Epidermal melanocyte (primary cell): ENCODE measurements at regions not wholly inside any gene's neighbourhood (a gene's known extent, or its start where the extent isn't known, plus 50 kb on each side); places are given as distances from the start of the nearest gene placed in this dataset.
"Not testable (repeated sequence)": the region's sequence is repeated elsewhere in the genome, so short reads cannot be mapped to it uniquely, and the experiment has no call there.

Experiments used
- DNase-seq: peaks from one replicate; pipeline ENCODE4 v3.0.0; 2011; ENCODE audit warnings: low spot score; ENCODE audit not compliant: insufficient read length

DNA sequence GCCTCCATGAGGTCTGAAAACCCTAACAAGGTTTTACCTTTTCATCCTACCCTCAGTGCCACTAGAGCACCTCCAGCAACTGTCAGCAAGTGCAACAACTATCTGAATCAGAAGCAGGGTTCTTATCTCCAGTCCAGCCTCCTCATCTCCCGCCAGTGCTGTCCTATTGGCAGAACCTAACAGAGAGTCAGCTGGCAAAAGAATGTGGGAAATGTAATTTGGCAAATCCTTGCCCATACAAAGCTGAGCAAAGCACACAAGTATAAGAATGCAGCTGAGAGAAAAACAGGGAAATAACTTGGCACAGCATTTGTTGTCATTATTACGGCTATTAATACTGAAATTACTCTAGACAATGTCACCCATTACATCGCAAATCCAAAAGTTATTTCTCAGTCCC is 124.2 kb downstream of the ATP6V1G3 start:
- DNase-seq = no peak

DNA sequence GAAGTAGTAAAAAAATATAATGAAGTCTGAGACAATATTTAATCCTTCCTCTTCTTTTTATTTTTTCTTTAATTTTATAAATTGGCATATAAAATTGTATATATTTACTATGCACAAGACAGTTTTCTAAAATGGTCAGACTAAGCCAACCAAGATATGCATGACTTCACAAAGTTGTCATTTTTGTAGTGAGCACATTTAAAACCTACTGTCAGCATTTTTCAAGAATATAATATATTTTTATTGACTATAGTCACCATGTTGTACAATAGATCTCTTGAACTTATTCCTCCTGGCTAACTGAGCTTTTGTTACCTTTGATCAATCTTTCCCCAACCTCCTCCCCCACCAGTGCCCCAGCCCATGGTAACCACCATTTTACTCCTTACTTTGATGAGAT is 129.2 kb downstream of the ATP6V1G3 start:
- no peak for DNase-seq

DNA sequence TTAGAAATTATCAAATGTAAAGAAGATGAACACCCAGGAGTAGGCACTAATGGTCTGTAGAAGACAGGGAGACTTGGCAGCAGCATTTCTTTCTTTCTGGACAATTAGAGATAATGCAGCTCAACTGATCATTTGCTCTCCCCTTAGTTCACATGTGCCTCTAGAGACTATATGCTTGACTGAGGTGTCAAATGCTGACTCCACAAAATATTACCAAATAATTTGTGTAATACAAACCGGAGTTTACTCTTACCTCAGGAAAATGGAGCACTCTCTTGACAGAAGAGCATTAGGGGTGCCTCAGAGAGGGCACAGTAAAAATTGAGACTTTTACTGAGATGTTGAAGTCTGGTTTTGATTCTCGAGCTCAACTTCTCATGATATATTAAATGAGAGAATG is 131.8 kb downstream of the ATP6V1G3 start:
- no peak for DNase-seq

DNA sequence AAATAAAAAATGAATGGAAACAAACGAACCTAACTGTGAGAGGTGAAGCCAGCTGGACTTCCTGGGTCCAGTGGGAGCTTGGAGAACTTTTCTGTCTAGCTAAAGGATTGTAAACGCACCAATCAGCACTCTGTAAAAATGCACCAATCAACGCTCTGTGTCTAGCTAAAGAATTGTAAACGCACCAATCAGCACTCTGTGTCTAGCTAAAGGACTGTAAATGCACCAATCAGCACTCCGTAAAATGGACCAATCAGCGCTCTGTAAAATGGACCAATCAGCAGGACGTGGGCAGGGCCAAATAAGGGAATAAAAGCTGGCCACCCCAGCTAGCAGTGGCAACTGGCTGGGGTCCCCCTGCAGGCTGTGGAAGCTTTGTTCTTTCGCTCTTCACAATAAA is 135.8 kb downstream of the ATP6V1G3 start:
- DNase-seq = not testable (repeated sequence)

DNA sequence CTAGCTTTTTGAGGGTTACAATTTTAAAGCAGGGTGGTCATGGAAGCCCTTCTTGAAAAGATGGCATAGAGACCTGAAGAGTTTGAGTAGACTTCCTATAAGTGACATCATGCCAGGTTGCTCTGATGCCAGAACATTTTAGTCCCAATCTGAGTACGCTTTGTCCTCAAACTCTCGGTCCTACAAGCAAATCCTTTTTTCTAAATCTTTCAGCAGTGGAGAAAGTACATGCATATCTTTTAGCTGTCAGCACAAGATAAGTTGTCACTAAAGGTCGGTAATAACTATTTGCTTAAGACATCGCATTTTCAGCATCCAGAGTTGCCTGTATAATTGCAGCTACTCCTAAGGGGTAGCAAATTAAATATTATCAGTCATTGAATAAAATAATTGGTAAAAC is 140.4 kb downstream of the ATP6V1G3 start:
- DNase-seq = no peak

- no peak for DNase-seq
These were observed 141.0 kb downstream of the ATP6V1G3 start for GRCh38 chr1:198399452-198399851.

DNA sequence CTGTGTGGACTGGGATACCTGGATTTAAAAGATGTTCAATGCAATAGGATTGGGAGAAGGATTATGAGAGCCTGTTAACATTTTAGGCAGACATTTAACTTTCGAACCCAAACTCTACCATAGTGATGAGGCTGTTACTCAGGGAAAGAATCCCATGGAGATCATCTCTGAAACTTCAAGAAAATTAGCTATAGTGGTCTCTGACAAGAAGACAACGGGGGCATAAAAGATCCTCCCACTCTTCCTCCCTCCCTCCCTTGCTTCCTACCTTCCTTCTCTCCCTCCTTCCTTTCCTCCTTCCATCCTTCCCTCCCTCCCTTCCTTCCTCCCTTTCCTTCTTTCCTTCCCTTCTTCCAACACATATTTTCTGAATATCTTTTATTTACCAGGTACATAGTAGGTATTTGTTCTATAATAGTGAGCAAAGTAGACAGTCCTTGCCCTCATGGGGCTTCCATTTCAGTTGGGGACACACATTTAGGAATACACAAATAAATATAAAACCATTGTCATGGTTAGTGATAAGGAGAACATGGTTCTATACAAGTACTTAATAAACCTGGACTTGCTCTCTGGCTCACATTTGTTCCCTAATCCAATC is 143.2 kb downstream of the ATP6V1G3 start:
- no peak for DNase-seq

GRCh38 chr1:198391393-198392020 is 149.0 kb downstream of the ATP6V1G3 start:
- DNase-seq = no peak

- no peak for DNase-seq
These were observed 152.9 kb downstream of the ATP6V1G3 start for GRCh38 chr1:198387587-198387986.

- DNase-seq = no peak
These were observed 160.2 kb downstream of the ATP6V1G3 start for GRCh38 chr1:198380275-198380674.

DNA sequence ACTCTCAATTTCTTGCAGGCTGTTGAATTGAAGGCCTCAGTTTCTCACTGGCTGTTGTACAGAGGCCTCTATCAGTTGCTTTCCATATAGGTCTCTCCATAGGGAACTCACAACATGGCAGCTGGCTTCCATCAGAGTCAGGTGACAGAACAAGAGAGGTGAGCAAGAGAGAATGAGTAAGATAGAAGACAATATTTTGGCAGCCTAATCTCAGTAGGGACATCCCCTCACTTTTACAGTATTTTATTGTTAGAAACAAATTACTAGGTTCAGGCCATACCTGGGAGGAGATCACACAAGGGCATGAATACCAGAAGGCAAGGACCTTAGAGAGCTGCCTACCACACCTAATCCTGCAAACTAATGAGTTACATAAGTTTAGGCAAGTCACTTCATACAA is 162.8 kb downstream of the ATP6V1G3 start:
- DNase-seq = no peak

DNA sequence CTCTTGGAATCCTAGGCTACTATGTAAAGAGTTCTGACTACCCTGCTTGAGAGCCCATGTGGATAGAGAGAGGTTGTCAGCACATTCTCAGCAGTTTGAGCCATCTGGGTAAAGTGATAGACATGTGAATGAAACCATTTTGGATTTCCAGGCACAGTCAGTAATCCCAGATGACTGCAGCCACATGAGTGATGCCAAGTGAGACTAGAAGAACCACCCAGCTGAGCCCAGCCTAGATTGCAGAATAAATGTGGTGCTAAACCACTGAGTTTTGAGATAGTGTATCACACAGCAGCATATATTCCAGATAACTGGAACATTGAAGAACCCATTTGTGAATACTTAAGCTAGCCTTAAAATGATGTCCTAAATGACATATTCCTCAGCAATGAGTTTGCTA is 166.2 kb downstream of the ATP6V1G3 start:
- DNase-seq = no peak

- DNase-seq = no peak
These were observed 167.1 kb downstream of the ATP6V1G3 start for GRCh38 chr1:198373376-198373775.
